Kidney (tissue), 13 donors: ENCODE measurements at regions not wholly inside any gene's neighbourhood (a gene's known extent, or its start where the extent isn't known, plus 50 kb on each side); places are given as distances from the start of the nearest gene placed in this dataset.

Experiments used
- DNase-seq, 5 donors: peaks; one replicate each; pipeline ENCODE4 v3.0.0-alpha.2; 2013 to 2020
- FAIRE-seq: peaks from 2 replicates; lab custom pipeline; 2012; peaks lifted over from hg19 to GRCh38; lab: Jason Lieb, UNC
- H3K27ac ChIP-seq, 2 donors: one replicate each; pipeline ENCODE4 v1.7.0; 2013; ENCODE audit warnings: low read depth in 2 of 2, low read length in 2 of 2, inconsistent platforms in 1 of 2
- H3K27me3 ChIP-seq: one replicate; pipeline ENCODE4 v1.7.1; 2013; ENCODE audit warnings: low read length, inconsistent platforms; ENCODE audit not compliant: control insufficient read depth, insufficient read depth
- H3K36me3 ChIP-seq, 3 donors: one replicate each; pipeline versions ENCODE4 v1.7.0 to v1.7.1; 2013; ENCODE audit warnings: low read length in 3 of 3, control low read depth in 1 of 3, inconsistent platforms in 1 of 3; ENCODE audit not compliant: insufficient read depth in 3 of 3, control insufficient read depth in 2 of 3
- H3K4me1 ChIP-seq, 3 donors: one replicate each; pipeline versions ENCODE4 v1.7.0 to v1.7.1; 2013; ENCODE audit warnings: low read length in 3 of 3, inconsistent platforms in 1 of 3, low read depth in 1 of 3; ENCODE audit not compliant: control insufficient read depth in 2 of 3, insufficient read depth in 2 of 3
- H3K4me3 ChIP-seq, 3 donors: one replicate each; pipeline versions ENCODE4 v1.7.0 to v1.8.1; 2013; ENCODE audit warnings: low read length in 3 of 3, control low read depth in 1 of 3, inconsistent platforms in 1 of 3
- H3K9ac ChIP-seq, 3 donors: one replicate each; pipeline versions ENCODE4 v1.7.0 to v1.7.1; 2013; ENCODE audit warnings: low read length in 3 of 3, control low read depth in 1 of 3, inconsistent platforms in 1 of 3
- H3K9me3 ChIP-seq, 3 donors: one replicate each; pipeline versions ENCODE4 v1.7.0 to v1.7.1; 2013; ENCODE audit warnings: low read length in 3 of 3, control low read depth in 1 of 3, inconsistent platforms in 1 of 3; ENCODE audit not compliant: control insufficient read depth in 2 of 3, insufficient read depth in 1 of 3
- intact Hi-C: fragments of 100-400 bp; cut with DNase I; formaldehyde crosslinking; loops from one replicate; pipeline ENCODE4 v1.11.1; 2022
- TF ChIP-seq, protein P1 (sequence below): IDR thresholded peaks from 3 replicates; pipeline ENCODE4 v1.5.1; 2012; ENCODE audit warnings: mild to moderate bottlenecking, moderate library complexity, borderline replicate concordance; ENCODE audit not compliant: insufficient read depth; ENCODE audit errors: extremely low read depth
- donor health status: control.
- donor health status: control.
- donor health status: control.
- donor health status: control.
- donor health status: control.
- donor health status: DM: yes; HTN: yes; CAD: no.
- donor health status: Normal renal cell carcinoma (clear cell type).

DNA sequence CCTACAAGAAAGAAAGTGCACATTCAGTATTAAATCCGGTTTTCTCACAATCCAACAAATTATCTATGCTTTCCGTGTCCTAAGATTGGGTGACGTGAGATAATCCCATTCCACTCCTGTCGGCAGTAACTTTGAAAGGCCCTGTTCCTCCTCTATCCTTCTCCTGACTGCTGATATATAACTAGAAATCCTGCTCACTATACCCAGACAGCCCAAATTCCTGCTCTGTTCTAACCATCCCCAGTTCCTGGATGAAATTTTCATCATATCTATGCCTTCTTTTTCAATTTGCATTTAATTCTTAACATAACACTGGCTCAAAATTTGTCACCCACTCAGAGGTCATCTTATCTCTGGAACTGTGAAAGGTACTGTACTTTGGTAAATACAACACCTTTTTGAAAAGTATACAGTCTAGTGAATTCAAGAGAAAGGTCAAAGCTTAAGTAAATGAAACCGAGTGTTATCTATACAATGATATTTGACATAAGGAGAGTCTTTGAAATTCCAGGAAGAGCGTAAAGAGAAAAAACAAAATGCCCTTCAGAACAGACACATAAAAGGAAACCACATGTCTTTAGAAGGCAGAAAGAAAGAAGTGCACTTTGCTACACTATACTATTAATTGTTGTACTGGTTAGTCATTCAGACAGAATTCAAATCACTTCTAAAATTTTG is 200.5 kb upstream of the NEGR1 start:
- intact Hi-C loops: no loop called here
- TF ChIP-seq, protein P1, sequence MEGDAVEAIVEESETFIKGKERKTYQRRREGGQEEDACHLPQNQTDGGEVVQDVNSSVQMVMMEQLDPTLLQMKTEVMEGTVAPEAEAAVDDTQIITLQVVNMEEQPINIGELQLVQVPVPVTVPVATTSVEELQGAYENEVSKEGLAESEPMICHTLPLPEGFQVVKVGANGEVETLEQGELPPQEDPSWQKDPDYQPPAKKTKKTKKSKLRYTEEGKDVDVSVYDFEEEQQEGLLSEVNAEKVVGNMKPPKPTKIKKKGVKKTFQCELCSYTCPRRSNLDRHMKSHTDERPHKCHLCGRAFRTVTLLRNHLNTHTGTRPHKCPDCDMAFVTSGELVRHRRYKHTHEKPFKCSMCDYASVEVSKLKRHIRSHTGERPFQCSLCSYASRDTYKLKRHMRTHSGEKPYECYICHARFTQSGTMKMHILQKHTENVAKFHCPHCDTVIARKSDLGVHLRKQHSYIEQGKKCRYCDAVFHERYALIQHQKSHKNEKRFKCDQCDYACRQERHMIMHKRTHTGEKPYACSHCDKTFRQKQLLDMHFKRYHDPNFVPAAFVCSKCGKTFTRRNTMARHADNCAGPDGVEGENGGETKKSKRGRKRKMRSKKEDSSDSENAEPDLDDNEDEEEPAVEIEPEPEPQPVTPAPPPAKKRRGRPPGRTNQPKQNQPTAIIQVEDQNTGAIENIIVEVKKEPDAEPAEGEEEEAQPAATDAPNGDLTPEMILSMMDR: no peak
- H3K27ac ChIP-seq: no peak overlapping the region
- DNase-seq (no peak), FAIRE-seq (no peak)
- no peaks in the 10 kb centered on the region for H3K36me3 ChIP-seq
- H3K9me3 ChIP-seq: no peaks in the 10 kb centered on the region
- no peak overlapping the region for H3K4me3 ChIP-seq
- H3K27me3 ChIP-seq: no peaks in the 10 kb centered on the region
- H3K4me1 ChIP-seq: no peaks in the 10 kb centered on the region
- no peak overlapping the region for H3K9ac ChIP-seq

DNA sequence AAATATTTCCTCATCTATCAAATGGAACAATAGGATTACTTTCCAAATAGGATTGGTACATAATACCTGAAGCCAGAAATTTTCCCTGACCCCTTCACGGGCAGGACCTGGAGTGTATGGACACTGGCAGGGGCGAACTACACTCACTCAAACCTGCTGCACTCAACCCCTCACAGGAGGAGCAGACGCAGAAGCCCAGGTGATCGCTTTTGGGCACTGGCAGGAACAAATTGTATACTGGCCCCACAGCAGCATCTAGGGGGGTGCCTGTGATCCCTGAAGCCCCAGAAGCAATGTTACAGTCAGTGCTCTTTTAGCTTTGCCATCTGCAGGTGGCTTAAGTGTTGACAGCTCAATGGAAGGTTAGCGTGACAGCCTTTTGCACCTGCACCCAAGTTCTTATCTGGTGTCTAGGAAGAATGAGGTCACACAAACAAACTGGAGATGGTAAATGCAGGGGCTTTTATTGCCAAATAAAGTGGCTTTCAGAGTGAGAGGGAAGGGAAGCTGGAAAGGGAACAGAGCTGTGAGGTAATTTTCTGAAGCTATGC is 199.2 kb upstream of the NEGR1 start:
- TF ChIP-seq, protein P1: no peak
- Histone ChIP-seq H3K4me1 (no peaks in the 10 kb centered on the region), H3K27ac (no peak overlapping the region), H3K4me3 (no peak overlapping the region), H3K9ac (no peak overlapping the region), H3K27me3 (no peaks in the 10 kb centered on the region), H3K9me3 (no peaks in the 10 kb centered on the region), H3K36me3 (no peaks in the 10 kb centered on the region)
- no peak for DNase-seq
- no peak for FAIRE-seq
- intact Hi-C loops: no loop called here

DNA sequence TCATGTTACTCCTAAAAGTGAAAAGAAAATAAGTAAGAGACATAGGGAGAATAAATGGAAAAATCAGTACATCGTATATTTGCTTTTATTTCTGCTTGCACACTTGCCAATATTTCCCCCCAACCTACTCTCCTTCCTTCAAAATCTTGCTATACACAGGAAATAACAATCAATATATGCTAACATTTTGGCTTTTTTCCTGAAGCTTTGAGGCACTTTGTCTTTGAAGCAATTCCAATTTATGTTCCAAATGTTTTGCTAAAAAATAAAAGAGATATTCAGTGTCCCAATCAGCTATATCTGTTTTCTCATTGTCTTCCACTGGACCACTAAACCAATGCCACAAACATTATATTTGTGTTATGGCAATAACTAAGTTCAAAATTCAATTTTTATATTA is 184.0 kb upstream of the NEGR1 start:
- intact Hi-C loops: no loop called here
- Histone ChIP-seq H3K9me3 (no peaks in the 10 kb centered on the region), H3K36me3 (no peaks in the 10 kb centered on the region), H3K9ac (no peak overlapping the region), H3K4me3 (no peak overlapping the region), H3K4me1 (no peaks in the 10 kb centered on the region), H3K27me3 (no peaks in the 10 kb centered on the region), H3K27ac (no peak overlapping the region)
- no peak for DNase-seq
- TF ChIP-seq, protein P1: no peak
- no peak for FAIRE-seq
